Uterus (tissue), 2 donors: ENCODE measurements at regions not wholly inside any gene's neighbourhood (a gene's known extent, or its start where the extent isn't known, plus 50 kb on each side); places are given as distances from the start of the nearest gene placed in this dataset.

Source experiments
- CTCF ChIP-seq, 4 experiments: fragments of 200-600 bp in 2 of 4; fragments of 450-650 bp in 2 of 4; sonication (generic) in 2 of 4; IDR thresholded peaks; one replicate each; pipeline ENCODE4 v1.5.1; 2016 to 2019; ENCODE audit warnings: antibody characterized with exemption in 4 of 4, mild to moderate bottlenecking in 2 of 4, moderate library complexity in 1 of 4
- POLR2A ChIP-seq, 2 donors: fragments of 450-650 bp; IDR thresholded peaks; one replicate each; pipeline ENCODE4 v1.6.1; 2016; ENCODE audit warnings: antibody characterized with exemption in 2 of 2, mild to moderate bottlenecking in 1 of 2, moderate library complexity in 1 of 2

DNA sequence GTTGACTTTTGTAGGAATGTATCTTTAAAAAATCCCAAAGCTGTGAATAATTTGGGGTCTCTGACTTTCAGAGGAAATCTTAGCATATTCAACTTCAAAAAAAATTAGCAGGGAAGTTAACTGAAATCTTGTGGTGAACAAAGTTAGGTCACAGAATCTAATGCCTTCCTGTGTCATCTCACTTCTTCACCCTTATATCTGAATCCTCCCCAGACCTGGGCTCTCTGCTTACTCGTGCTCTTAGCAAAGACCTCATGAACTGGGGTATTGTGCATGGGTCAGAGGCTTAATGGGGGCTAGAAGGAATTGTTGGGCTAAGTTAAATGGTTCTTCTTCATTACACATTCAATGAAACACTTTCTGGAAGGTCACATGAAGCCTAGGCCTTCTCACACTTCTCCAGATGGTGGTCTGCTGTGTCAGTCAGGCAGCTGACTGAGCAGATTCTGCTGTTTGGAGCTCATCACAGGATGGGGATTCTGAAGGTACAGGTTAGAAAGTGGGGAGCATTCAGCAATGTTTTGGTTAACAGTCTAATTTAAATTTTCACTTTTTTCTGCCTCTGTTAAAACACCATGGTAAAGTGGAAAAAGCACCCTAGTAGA, 131.3 kb downstream of the SUCLG1 start:
- TF ChIP-seq CTCF (IDR thresholded peaks at IDR 0.05) (no peak), POLR2A (IDR thresholded peaks at IDR 0.05) (no peak)
